AG08395 (cell line): ENCODE measurements at regions not wholly inside any gene's neighbourhood (a gene's known extent, or its start where the extent isn't known, plus 50 kb on each side); places are given as distances from the start of the nearest gene placed in this dataset.

ENCODE experiments used
- DNase-seq: peaks from one replicate; pipeline ENCODE4 v3.0.0; 2012; ENCODE audit warnings: mixed read lengths, low spot score

DNA sequence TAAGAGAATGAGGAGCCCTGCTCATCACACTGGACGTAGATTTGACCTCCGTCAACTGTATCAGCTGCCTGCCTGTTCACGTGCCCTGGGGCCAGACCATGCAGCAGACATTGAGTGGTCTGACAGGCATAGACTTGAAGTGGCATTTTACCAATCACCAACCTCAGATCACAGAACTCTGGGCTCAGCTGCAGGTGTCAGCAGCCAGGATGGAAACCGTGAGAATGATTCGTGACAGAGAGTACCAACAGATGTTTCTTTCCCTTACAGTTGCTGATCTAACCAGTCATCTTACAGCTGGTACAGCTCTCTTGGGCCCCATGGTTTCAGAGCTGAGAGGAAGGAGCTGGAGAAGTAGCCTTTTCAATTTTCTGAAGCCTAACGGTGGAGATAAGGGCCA lies 148.9 kb downstream of the EN1 start:
- no peak for DNase-seq

DNA sequence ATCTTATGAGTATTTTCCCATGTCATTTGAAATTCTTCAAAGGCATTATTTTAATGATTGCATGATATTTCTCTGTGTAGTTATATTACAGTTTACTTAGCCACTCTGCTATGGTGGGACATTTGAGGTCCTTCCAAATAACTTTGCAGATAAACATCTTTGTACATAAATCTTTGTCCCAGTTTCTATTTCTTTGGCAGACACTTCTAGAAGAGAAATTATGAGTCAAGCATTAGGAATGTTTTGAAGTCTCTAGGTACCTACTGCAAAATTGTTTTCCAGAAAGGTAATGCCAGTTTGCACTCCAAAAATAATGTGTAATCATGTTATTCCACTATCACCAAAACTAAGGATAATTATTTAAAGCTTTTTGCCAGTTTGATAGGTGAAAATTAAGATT lies 149.7 kb downstream of the EN1 start:
- DNase-seq, result no peak

GRCh38 chr2:118696786-118697465 lies 150.5 kb downstream of the EN1 start:
- no peak for DNase-seq

- no peak for DNase-seq
Measured at GRCh38 chr2:118693287-118693822, 154.1 kb downstream of the EN1 start.

DNA sequence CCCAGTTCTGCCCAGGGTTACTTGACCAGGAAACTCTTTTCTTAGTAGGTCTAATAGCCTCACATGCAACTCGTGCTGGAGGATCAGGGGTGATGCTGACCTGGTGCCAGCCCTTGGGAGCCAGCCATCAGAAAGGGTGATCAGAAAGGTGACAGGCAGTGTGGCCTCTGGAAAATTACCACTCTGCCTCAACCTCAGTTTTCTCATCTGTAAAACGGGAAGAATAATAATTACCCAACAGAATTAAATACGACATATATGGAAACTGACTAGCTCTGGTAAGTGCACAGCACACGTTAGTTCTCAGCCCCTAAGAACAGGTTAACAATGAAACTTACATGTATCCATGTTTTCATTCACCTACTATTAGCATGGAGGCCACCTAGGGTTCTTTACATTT lies 157.6 kb downstream of the EN1 start:
- DNase-seq, result no peak

DNA sequence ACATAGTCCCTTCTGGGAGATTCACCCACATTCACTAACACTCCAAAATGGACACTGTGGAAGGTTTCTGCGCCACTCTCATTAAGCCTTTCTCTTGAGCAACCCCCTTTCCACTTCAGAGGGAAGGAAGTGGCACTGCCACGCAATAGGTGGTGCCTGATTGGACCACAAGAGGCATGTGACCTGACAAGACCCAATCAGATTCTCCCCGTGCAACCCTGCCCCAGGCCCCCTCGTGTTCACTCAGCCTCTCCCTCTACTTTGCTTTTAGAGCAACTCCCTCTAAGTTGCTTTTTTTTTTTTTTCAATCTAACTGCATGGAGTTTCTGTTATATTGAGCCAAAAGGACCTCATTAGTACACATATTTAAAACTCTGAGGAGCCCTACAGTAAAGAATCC lies 158.0 kb downstream of the EN1 start:
- DNase-seq, result no peak

- no peak for DNase-seq
Measured at GRCh38 chr2:118689033-118689432, 158.4 kb downstream of the EN1 start.

- DNase-seq, result no peak
Measured at GRCh38 chr2:118687698-118688097, 159.8 kb downstream of the EN1 start.

- DNase-seq, result no peak
Measured at GRCh38 chr2:118687192-118687591, 160.3 kb downstream of the EN1 start.

- DNase-seq, result peak; percentile 50
Measured at GRCh38 chr2:118686346-118686745, 161.1 kb downstream of the EN1 start.

DNA sequence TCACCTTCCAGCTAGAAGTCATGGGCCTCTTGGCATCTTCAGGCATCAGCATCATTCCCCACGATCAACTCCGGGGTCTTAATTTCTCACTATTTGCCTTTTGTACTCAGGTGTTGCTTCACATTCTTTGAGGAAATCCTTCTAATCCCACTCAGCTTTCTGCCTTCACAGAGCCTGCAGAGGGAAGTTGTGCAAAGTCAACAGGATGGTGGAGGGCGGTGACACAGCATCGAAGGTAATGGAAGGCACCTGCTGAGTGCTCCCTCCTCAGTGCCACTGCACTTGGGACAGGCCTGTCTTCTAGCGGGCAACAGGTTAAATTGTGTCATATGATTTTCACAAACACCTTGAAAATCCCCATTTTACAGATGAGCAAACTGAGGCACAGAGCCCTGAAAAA lies 164.0 kb downstream of the EN1 start:
- DNase-seq, result no peak

DNA sequence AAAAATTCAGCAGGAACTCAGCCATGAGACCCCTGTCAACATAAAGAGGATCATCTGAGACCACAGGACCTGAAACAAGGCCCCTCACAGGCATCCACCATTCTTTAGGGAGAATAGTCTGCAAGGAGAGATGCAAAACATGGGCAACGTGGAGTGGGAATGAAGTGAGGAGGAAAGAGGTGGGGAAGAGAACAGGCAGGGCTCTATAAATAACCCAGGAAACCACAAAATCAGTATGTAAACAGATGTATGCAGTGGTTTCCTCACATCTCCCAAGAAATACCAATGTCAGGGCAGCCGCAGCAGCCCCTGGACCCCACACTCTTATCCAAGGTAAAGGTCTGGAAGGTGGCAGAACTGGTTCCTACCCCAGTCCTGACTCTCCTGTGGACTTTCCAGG lies 168.5 kb downstream of the EN1 start:
- no peak for DNase-seq

DNA sequence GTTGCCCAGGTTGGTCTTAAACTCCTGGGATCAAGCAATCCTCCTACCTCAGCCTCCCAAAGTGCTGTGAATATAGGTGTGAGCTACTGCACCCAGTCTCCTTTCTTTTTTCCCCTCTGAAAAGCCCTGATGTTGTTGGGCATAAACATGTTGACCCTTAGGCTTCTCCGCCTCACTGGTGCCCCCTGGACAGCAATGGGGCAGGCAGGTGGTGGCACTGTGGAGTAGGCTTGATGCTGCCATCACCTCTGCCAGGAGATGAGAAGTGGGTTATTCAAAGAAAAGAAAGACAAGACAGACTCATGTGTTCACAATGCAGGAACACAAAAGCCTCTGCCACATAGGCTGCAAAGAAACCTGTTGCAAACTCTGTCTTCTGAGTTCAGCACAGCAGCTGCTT lies 169.9 kb downstream of the EN1 start:
- DNase-seq, result no peak

DNA sequence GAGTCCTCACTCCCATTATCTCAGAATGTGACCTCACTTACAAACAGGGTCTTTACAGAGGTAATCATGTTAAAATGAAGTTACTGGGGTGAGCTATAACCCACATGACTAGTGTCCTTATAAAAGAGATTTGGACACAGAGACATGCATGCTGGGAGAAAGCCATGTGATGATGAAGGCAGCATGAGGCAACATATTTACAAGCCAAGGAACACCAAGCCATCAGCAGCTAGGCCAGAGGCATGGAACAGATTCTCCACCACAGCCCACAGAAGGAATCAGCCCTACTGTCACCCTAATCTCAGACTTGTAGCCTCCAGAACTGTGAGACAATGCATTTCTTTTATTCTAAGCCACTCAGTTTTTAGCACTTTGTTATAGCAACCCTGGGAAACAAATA lies 171.9 kb downstream of the EN1 start:
- no peak for DNase-seq

GRCh38 chr2:118672571-118673158 lies 174.8 kb downstream of the EN1 start:
- DNase-seq, result no peak

GRCh38 chr2:118671701-118672454 lies 175.6 kb downstream of the EN1 start:
- DNase-seq, result no peak

DNA sequence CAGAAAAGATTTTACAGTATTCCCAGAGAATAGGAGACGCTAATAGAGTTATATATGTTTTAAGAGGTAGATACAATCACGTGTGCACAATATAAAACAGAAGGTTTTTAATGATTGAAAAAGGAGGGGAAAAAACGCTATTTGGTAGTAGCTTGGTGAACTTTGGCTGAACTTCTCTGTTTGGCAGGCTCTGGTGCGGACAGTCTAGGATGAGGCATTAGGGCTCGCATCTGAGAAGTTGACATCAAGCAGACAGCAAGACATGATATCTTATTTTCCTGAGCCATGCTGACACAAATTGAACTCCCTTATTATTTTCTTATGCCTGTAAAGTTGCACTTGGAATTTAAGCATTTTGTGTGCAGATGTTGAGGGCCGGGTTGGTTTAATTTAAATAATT lies 176.6 kb downstream of the EN1 start:
- peak; percentile 40 for DNase-seq

- no peak for DNase-seq
Measured at GRCh38 chr2:118670276-118670675, 177.2 kb downstream of the EN1 start.

DNA sequence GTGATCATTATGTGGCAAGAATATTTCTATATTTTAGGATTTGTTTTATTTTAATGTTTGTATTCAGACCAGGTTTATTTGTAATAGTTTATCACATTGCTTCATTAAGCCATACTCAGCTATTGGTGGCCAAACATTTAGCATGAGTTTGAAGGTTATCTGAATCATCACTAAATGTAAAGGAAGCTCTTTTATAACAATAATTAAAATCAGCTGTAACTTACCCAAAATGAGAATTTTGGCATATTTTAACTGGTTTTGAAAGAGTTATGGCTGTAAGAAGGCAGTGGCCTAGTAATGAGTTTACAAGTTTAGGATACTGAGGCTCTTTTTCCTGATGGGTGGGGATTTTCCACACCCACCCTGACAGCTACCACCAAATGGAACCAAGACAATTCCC lies 177.8 kb downstream of the EN1 start:
- DNase-seq, result no peak

- DNase-seq, result peak; percentile 83
Measured at GRCh38 chr2:118668431-118669424, 178.7 kb downstream of the EN1 start.

- peak; percentile 67 for DNase-seq
Measured at GRCh38 chr2:118667964-118668363, 179.5 kb downstream of the EN1 start.

GRCh38 chr2:118667348-118667747 lies 180.1 kb downstream of the EN1 start:
- peak; percentile 20 for DNase-seq
